ENCODE measurements at regions not wholly inside any gene's neighbourhood (a gene's known extent, or its start where the extent isn't known, plus 50 kb on each side); places are given as distances from the start of the nearest gene placed in this dataset.

DNA sequence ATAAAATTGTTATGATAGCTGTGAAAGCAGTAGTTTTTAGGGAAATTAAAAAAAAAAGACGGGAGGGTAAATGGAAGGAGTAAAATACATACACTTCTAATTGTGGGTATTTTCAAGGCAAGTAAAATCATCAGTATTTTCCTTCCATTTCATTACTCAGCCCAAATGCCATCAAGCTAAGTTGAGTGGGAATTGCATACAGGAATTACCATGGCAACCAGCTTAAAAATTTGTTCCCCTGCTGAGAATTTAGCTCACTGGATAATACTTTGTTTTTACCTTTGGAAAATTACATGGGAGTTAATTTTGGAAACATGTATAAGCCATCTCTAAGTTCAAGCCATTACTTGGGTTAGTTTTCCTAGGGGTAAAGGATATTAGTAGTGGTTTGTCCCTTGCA, 1873.4 kb downstream of the LRRC4C start:
- WGBS, 2 donors = 44 to 72% methylated on average over 1 of the region's 1 CpG
- DNase-seq = no peak
- no peaks in the 10 kb centered on the region for H3K4me1 ChIP-seq
- no peak overlapping the region for H3K4me3 ChIP-seq
- no peaks in the 10 kb centered on the region for H3K27me3 ChIP-seq
- intact Hi-C loops (cut with DNase I) = no loop called here
- no peaks in the 10 kb centered on the region for H3K9me3 ChIP-seq
- H3K36me3 ChIP-seq = no peaks in the 10 kb centered on the region
- TF ChIP-seq, protein P1, sequence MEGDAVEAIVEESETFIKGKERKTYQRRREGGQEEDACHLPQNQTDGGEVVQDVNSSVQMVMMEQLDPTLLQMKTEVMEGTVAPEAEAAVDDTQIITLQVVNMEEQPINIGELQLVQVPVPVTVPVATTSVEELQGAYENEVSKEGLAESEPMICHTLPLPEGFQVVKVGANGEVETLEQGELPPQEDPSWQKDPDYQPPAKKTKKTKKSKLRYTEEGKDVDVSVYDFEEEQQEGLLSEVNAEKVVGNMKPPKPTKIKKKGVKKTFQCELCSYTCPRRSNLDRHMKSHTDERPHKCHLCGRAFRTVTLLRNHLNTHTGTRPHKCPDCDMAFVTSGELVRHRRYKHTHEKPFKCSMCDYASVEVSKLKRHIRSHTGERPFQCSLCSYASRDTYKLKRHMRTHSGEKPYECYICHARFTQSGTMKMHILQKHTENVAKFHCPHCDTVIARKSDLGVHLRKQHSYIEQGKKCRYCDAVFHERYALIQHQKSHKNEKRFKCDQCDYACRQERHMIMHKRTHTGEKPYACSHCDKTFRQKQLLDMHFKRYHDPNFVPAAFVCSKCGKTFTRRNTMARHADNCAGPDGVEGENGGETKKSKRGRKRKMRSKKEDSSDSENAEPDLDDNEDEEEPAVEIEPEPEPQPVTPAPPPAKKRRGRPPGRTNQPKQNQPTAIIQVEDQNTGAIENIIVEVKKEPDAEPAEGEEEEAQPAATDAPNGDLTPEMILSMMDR (IDR thresholded peaks at IDR 0.05) = no peak
- TF ChIP-seq POLR2A (IDR thresholded peaks at IDR 0.05) (no peak), POLR2AphosphoS5 (IDR thresholded peaks at IDR 0.05) (no peak), EP300 (IDR thresholded peaks at IDR 0.05) (no peak)
- H3K27ac ChIP-seq = no peak overlapping the region

DNA sequence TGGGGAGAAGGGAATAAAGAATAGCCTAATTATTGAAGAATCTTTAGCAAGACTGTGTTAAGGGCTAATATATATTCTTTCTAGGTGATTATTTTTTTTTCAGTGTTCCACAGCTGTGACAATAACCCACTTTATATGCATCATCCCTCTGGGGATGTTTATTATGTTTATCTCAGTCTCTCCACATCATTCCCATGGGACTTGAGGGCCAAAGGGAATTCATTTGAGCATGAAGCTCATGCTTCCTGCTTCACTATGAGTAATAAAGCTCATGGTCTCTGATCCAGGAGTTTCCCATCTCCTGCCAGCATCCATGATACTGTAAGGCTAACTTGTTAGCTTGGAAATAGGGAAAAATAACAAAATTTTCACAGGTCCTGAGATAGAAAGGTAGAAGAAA, 1888.4 kb downstream of the LRRC4C start:
- Histone ChIP-seq H3K4me3 (no peak overlapping the region), H3K36me3 (no peaks in the 10 kb centered on the region), H3K4me1 (no peaks in the 10 kb centered on the region), H3K27me3 (no peaks in the 10 kb centered on the region), H3K9me3 (peaks cover 0 to 3% (median under 1%) of the 10 kb centered on the region in 4 donors), H3K27ac (no peak overlapping the region)
- TF ChIP-seq POLR2AphosphoS5 (IDR thresholded peaks at IDR 0.05) (no peak), EP300 (IDR thresholded peaks at IDR 0.05) (no peak), POLR2A (IDR thresholded peaks at IDR 0.05) (no peak)
- TF ChIP-seq, protein P1 (IDR thresholded peaks at IDR 0.05) = no peak
- no peak for DNase-seq
- intact Hi-C loops (cut with DNase I) = no loop called here

DNA sequence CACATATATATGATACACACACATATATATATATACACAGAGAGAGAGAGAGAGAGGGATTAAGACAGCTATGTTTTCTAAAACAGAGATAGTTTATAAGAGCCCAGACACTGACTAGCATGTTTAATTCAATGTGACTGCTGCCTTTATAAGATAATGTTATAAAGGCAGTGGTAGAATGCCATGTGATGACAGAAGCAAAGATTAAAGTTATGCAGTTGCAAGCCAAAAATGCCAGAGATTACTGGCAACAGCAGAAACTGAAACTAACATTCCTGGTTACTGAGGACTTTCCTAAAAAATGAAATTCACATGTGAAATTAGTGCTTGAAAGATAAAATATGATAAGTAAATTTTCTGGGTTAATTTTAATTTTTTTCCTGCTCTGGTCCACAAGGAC, 1888.9 kb downstream of the LRRC4C start:
- TF ChIP-seq EP300 (IDR thresholded peaks at IDR 0.05) (no peak), POLR2AphosphoS5 (IDR thresholded peaks at IDR 0.05) (no peak), POLR2A (IDR thresholded peaks at IDR 0.05) (no peak)
- TF ChIP-seq, protein P1 (IDR thresholded peaks at IDR 0.05) = no peak

DNA sequence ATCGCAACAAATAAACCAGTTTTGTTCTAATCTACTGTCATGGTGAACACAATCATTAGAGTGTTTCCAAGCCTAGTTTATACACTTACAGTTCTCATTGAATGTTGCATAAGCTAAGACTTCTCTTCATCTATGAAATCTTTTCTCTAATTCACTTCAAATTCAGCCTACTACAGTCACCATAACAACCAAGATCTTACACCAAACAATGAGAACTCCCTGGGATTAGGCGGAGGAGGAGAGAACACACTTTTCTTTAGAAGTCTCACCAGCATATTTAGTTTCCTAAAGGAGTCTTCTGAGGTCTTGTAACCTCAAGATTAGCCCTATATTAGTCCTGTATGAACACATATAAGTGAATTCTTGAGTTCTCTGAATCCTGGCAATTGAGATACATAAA, 1889.7 kb downstream of the LRRC4C start:
- intact Hi-C loops (cut with DNase I) = no loop called here
- H3K9me3 ChIP-seq = peaks cover 0 to 5% (median 1%) of the 10 kb centered on the region in 4 donors
- no peaks in the 10 kb centered on the region for H3K27me3 ChIP-seq
- DNase-seq = no peak
- no peak overlapping the region for H3K27ac ChIP-seq
- H3K4me3 ChIP-seq = no peak overlapping the region
- H3K36me3 ChIP-seq = no peaks in the 10 kb centered on the region
- 92 to 97% methylated on average over 2 of the region's 2 CpGs for WGBS, 2 donors
- no peaks in the 10 kb centered on the region for H3K4me1 ChIP-seq
- TF ChIP-seq EP300 (IDR thresholded peaks at IDR 0.05) = no peak
- no peak for TF ChIP-seq POLR2A (IDR thresholded peaks at IDR 0.05)
- TF ChIP-seq, protein P1 (IDR thresholded peaks at IDR 0.05) = no peak
- no peak for TF ChIP-seq POLR2AphosphoS5 (IDR thresholded peaks at IDR 0.05)

More for the DNA sequence above, 1888.9 kb downstream of the LRRC4C start:
- Histone ChIP-seq H3K36me3 (no peaks in the 10 kb centered on the region), H3K27ac (no peak overlapping the region), H3K27me3 (no peaks in the 10 kb centered on the region), H3K4me3 (no peak overlapping the region), H3K9me3 (peaks cover 0 to 5% (median 1%) of the 10 kb centered on the region in 4 donors), H3K4me1 (no peaks in the 10 kb centered on the region)
- DNase-seq = no peak
- intact Hi-C loops (cut with DNase I) = no loop called here

DNA sequence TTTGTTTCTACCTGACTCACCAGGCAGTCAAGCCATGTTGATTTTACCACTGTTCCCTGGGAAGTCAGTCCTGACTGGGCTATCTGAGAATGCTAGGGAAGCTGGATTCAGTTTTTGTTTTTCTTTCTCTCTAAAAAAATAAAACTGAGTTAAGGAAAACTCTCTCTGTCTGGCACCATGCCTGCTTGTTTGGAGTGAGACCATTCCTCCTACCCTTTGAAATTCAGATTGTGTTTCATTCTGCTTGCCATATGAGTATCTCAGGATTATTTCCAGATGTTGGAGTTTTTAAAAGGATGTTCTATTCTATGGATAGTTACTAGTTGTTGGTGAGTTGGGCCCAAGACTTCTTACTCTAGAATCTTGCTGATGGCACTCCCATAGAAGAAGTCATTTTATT, 1917.0 kb downstream of the LRRC4C start:
- no peak overlapping the region for H3K4me3 ChIP-seq
- intact Hi-C loops (cut with DNase I) = no loop called here
- TF ChIP-seq EP300 (IDR thresholded peaks at IDR 0.05) (no peak), POLR2A (IDR thresholded peaks at IDR 0.05) (no peak), POLR2AphosphoS5 (IDR thresholded peaks at IDR 0.05) (no peak)
- TF ChIP-seq, protein P1 (IDR thresholded peaks at IDR 0.05) = no peak
- DNase-seq = no peak
- no peaks in the 10 kb centered on the region for H3K4me1 ChIP-seq
- H3K27me3 ChIP-seq = no peaks in the 10 kb centered on the region
- H3K36me3 ChIP-seq = no peaks in the 10 kb centered on the region
- H3K27ac ChIP-seq = no peak overlapping the region
- no peaks in the 10 kb centered on the region for H3K9me3 ChIP-seq
